ENCODE measurements at regions not wholly inside any gene's neighbourhood (a gene's known extent, or its start where the extent isn't known, plus 50 kb on each side); places are given as distances from the start of the nearest gene placed in this dataset.

GRCh38 chr19:29884044-29884443 lies 58.0 kb upstream of the URI1 start:
- TF ChIP-seq CTCF (conservative IDR thresholded peaks at IDR 0.05 in 1 of 2, IDR thresholded peaks at IDR 0.05 in 1 of 2; ENCODE audit: extremely low read depth in 1 of 2, insufficient read depth in 1 of 2, low read depth in 1 of 2, low read length in 2 of 2) (no peak), EZH2 (IDR thresholded peaks at IDR 0.05; ENCODE audit: borderline replicate concordance, low read length) (no peak)

All from mammary epithelial cell (primary cell).